HG02623 (cell line): ENCODE measurements at regions not wholly inside any gene's neighbourhood (a gene's known extent, or its start where the extent isn't known, plus 50 kb on each side); places are given as distances from the start of the nearest gene placed in this dataset.
"Not testable (repeated sequence)": the region's sequence is repeated elsewhere in the genome, so short reads cannot be mapped to it uniquely, and the experiment has no call there.

ENCODE experiments used
- ATAC-seq: cut with Tn5 transposase; IDR thresholded peaks from one replicate; pipeline ENCODE4 v1.9.1; 2021; ENCODE audit warnings: moderate library complexity; ENCODE audit not compliant: unreplicated experiment

- ATAC-seq, result no peak
Measured at GRCh38 chr3:63092515-63092914, 185.6 kb upstream of the SYNPR start.

- ATAC-seq, result no peak
Measured at GRCh38 chr3:63094642-63095408, 183.3 kb upstream of the SYNPR start.

GRCh38 chr3:63096248-63097058 lies 181.7 kb upstream of the SYNPR start:
- ATAC-seq, result no peak

- no peak for ATAC-seq
Measured at GRCh38 chr3:63097396-63097795, 180.7 kb upstream of the SYNPR start.

- ATAC-seq, result no peak
Measured at GRCh38 chr3:63116922-63117321, 161.2 kb upstream of the SYNPR start.

GRCh38 chr3:63124090-63124489 lies 154.0 kb upstream of the SYNPR start:
- ATAC-seq, result no peak

GRCh38 chr3:63126530-63126929 lies 151.6 kb upstream of the SYNPR start:
- ATAC-seq, result no peak

GRCh38 chr3:63128380-63128779 lies 149.7 kb upstream of the SYNPR start:
- no peak for ATAC-seq

GRCh38 chr3:63130625-63131024 lies 147.5 kb upstream of the SYNPR start:
- no peak for ATAC-seq

GRCh38 chr3:63132461-63133250 lies 145.5 kb upstream of the SYNPR start:
- no peak for ATAC-seq

GRCh38 chr3:63135367-63135766 lies 142.7 kb upstream of the SYNPR start:
- ATAC-seq, result no peak

GRCh38 chr3:63136249-63136648 lies 141.9 kb upstream of the SYNPR start:
- ATAC-seq, result not testable (repeated sequence)

- ATAC-seq, result no peak
Measured at GRCh38 chr3:63142681-63143080, 135.4 kb upstream of the SYNPR start.

GRCh38 chr3:63146154-63146553 lies 132.0 kb upstream of the SYNPR start:
- ATAC-seq, result no peak

- no peak for ATAC-seq
Measured at GRCh38 chr3:63150880-63151279, 127.2 kb upstream of the SYNPR start.

- no peak for ATAC-seq
Measured at GRCh38 chr3:63151897-63152296, 126.2 kb upstream of the SYNPR start.

- ATAC-seq, result no peak
Measured at GRCh38 chr3:63159764-63160163, 118.3 kb upstream of the SYNPR start.

GRCh38 chr3:63167113-63167512 lies 111.0 kb upstream of the SYNPR start:
- no peak for ATAC-seq

GRCh38 chr3:63168179-63168578 lies 109.9 kb upstream of the SYNPR start:
- ATAC-seq, result no peak

GRCh38 chr3:63179862-63180522 lies 98.1 kb upstream of the SYNPR start:
- no peak for ATAC-seq

- ATAC-seq, result no peak
Measured at GRCh38 chr3:63192248-63192647, 85.9 kb upstream of the SYNPR start.
